Chondrocyte (in vitro differentiated cells): ENCODE measurements at regions not wholly inside any gene's neighbourhood (a gene's known extent, or its start where the extent isn't known, plus 50 kb on each side); places are given as distances from the start of the nearest gene placed in this dataset.

Experiments
- DNase-seq: peaks from one replicate; pipeline ENCODE4 v3.0.0; 2021; ENCODE audit warnings: mixed read lengths, low spot score
- H3K27ac Mint-ChIP-seq: one replicate; pipeline ENCODE4 v1.8.0; 2021; ENCODE audit warnings: mild to moderate bottlenecking, moderate library complexity, mixed read lengths; ENCODE audit not compliant: unreplicated experiment
- H3K27me3 Mint-ChIP-seq: 2 replicates; pipeline ENCODE4 v1.8.0; 2021; ENCODE audit warnings: low read depth, mixed read lengths
- H3K36me3 Mint-ChIP-seq: 2 replicates; pipeline ENCODE4 v1.8.0; 2021; ENCODE audit warnings: low read depth, mixed read lengths
- H3K4me1 Mint-ChIP-seq: 2 replicates; pipeline ENCODE4 v1.8.0; 2021; ENCODE audit warnings: low read depth, mild to moderate bottlenecking, mixed read lengths
- H3K4me3 Mint-ChIP-seq: one replicate; pipeline ENCODE4 v1.8.0; 2021; ENCODE audit warnings: mild to moderate bottlenecking, moderate library complexity, mixed read lengths; ENCODE audit not compliant: unreplicated experiment
- H3K9me3 Mint-ChIP-seq: 2 replicates; pipeline ENCODE4 v1.8.0; 2021; ENCODE audit warnings: low read depth, mixed read lengths
- CTCF ChIP-seq: fragments of 200-600 bp; sonication (generic); IDR thresholded peaks from 2 replicates; pipeline ENCODE4 v1.5.0; 2021; ENCODE audit warnings: antibody characterized with exemption, mild to moderate bottlenecking, moderate library complexity

GRCh38 chr14:29311983-29312382 is 545.4 kb downstream of the FOXG1 start:
- no peaks in the 10 kb centered on the region for H3K4me1 Mint-ChIP-seq
- no peak for TF ChIP-seq CTCF
- no peak for DNase-seq
- H3K9me3 Mint-ChIP-seq: peaks cover 12% of the 10 kb centered on the region
- no peak overlapping the region for H3K27ac Mint-ChIP-seq
- H3K4me3 Mint-ChIP-seq: no peak overlapping the region
- no peaks in the 10 kb centered on the region for H3K36me3 Mint-ChIP-seq
- H3K27me3 Mint-ChIP-seq: no peaks in the 10 kb centered on the region

DNA sequence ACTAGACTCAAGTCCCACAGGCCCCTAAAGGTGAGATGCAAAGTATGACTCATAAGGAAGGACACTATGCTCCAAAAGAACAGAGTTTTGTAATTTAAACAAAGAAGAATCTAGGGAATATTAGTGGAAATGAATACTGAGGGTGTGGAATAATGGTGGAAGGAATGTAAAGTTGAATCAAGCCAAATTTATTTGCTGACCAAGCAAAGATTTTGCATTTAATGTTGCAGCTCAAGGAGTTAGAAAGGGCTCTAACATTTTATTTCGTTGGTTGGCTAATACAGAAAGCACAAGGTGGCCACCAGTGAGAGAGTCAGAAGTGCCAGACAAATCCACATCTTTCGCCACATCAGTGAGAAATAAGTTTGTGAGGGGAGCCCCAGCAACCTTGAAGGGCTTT is 550.3 kb downstream of the FOXG1 start:
- H3K36me3 Mint-ChIP-seq: no peaks in the 10 kb centered on the region
- no peak overlapping the region for H3K4me3 Mint-ChIP-seq
- no peak overlapping the region for H3K27ac Mint-ChIP-seq

GRCh38 chr14:29317423-29317822 is 550.8 kb downstream of the FOXG1 start:
- Mint-ChIP-seq H3K27me3 (no peaks in the 10 kb centered on the region), H3K9me3 (peaks cover 36% of the 10 kb centered on the region), H3K36me3 (no peaks in the 10 kb centered on the region), H3K4me1 (no peaks in the 10 kb centered on the region), H3K27ac (no peak overlapping the region), H3K4me3 (no peak overlapping the region)
- no peak for TF ChIP-seq CTCF
- no peak for DNase-seq

More for the DNA sequence above, 550.3 kb downstream of the FOXG1 start:
- H3K4me1 Mint-ChIP-seq: no peaks in the 10 kb centered on the region
- no peak for TF ChIP-seq CTCF
- H3K27me3 Mint-ChIP-seq: no peaks in the 10 kb centered on the region
- DNase-seq: no peak
- H3K9me3 Mint-ChIP-seq: peaks cover 31% of the 10 kb centered on the region

DNA sequence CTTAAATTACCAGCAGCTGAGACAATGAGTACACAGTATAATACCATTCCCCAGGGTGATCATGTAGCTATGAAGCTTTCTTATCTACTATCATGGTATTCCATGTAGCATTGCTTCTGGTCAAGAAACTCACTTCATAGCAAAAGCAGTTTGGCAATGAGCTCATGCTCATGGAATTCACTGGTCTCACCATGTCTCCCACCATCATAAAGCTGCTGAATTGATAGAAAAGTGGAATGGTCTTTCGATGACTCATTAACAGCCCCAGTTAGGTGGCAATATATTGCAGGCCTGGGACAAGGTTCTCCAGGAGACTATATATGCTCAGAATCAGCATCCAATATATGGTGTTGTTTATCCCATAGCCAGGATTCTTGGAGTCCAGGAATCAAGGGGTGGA is 553.7 kb downstream of the FOXG1 start:
- Mint-ChIP-seq H3K9me3 (peaks cover 36% of the 10 kb centered on the region), H3K27me3 (no peaks in the 10 kb centered on the region), H3K36me3 (no peaks in the 10 kb centered on the region), H3K27ac (no peak overlapping the region), H3K4me3 (no peak overlapping the region), H3K4me1 (no peaks in the 10 kb centered on the region)
- no peak for DNase-seq
- TF ChIP-seq CTCF: no peak

DNA sequence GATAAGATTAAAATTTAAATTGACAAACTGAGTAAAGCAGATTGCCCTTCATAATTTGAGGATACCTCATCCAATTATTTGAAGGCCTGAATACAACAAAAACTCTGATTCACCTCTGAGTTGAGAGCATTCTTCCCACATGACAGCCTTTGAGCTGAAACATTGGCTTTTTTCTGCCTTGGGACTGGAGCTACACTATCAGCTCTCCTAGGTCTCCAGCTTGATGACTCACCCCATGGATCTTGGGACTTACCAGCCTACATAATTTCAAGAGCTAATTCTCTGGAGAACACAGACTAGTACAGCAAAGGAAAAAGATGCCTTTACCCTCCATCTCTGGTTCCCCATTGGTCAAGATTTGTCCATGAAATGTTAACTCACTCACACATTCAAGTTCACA is 555.1 kb downstream of the FOXG1 start:
- H3K27ac Mint-ChIP-seq: no peak overlapping the region
- no peak for DNase-seq
- H3K4me1 Mint-ChIP-seq: no peaks in the 10 kb centered on the region
- TF ChIP-seq CTCF: no peak
- no peaks in the 10 kb centered on the region for H3K36me3 Mint-ChIP-seq
- no peaks in the 10 kb centered on the region for H3K27me3 Mint-ChIP-seq
- H3K4me3 Mint-ChIP-seq: no peak overlapping the region
- H3K9me3 Mint-ChIP-seq: peaks cover 32% of the 10 kb centered on the region
